ENCODE measurements at regions not wholly inside any gene's neighbourhood (a gene's known extent, or its start where the extent isn't known, plus 50 kb on each side); places are given as distances from the start of the nearest gene placed in this dataset.
"Not testable (repeated sequence)": the region's sequence is repeated elsewhere in the genome, so short reads cannot be mapped to it uniquely, and the experiment has no call there.

GRCh38 chr10:118422241-118422640 lies 80.1 kb upstream of the FAM204A start (continued):
- TF ChIP-seq ZNF219 (CRISPR knock-in tag; IDR thresholded peaks at IDR 0.05; ENCODE audit: borderline replicate concordance) (no peak), CREM (CRISPR knock-in tag; IDR thresholded peaks at IDR 0.05) (no peak), ZNF425 (CRISPR knock-in tag; conservative IDR thresholded peaks at IDR 0.05) (no peak)

GRCh38 chr10:118420049-118420448 lies 77.9 kb upstream of the FAM204A start:
- CTCF ChIA-PET; H3K4me1 Mint-ChIP-seq; ATAC-seq; H3K4me3 Mint-ChIP-seq; H3K27ac Mint-ChIP-seq; H3K36me3 Mint-ChIP-seq; H3K27me3 Mint-ChIP-seq (ENCODE audit: low read depth); H3K9me3 Mint-ChIP-seq; POLR2A ChIA-PET; DNase-seq (ENCODE audit: low spot score): not testable (repeated sequence)

- DNase-seq (ENCODE audit: low spot score) (no peak), ATAC-seq (no peak)
- no peaks in the 10 kb centered on the region for H3K36me3 Mint-ChIP-seq
- no peak for TF ChIP-seq ATF3 (CRISPR knock-in tag; conservative IDR thresholded peaks at IDR 0.05)
- TF ChIP-seq ZNF232 (CRISPR knock-in tag; IDR thresholded peaks at IDR 0.05), result no peak
- TF ChIP-seq PREB (CRISPR knock-in tag; IDR thresholded peaks at IDR 0.05; ENCODE audit: borderline replicate concordance), result no peak
- TF ChIP-seq AR (CRISPR knock-in tag; IDR thresholded peaks at IDR 0.05), result no peak
- no peak for TF ChIP-seq ZNF396 (CRISPR knock-in tag; IDR thresholded peaks at IDR 0.05; ENCODE audit: borderline replicate concordance)
- TF ChIP-seq ZNF121 (CRISPR knock-in tag; IDR thresholded peaks at IDR 0.05), result no peak
- TF ChIP-seq OVOL2 (CRISPR knock-in tag; IDR thresholded peaks at IDR 0.05; ENCODE audit: borderline replicate concordance), result no peak
- TF ChIP-seq ATF1 (CRISPR knock-in tag; IDR thresholded peaks at IDR 0.05), result no peak
- peaks cover 17% of the 10 kb centered on the region for H3K4me1 Mint-ChIP-seq
- ChIA-PET POLR2A (no interaction called here), CTCF (no interaction called here)
- no peak overlapping the region for H3K27ac Mint-ChIP-seq
- H3K9me3 Mint-ChIP-seq, result no peaks in the 10 kb centered on the region
- H3K4me3 Mint-ChIP-seq, result no peak overlapping the region
- peaks cover 3% of the 10 kb centered on the region; the same call in 1 of the 2 replicates for H3K27me3 Mint-ChIP-seq (ENCODE audit: low read depth)
These were observed 70.8 kb upstream of the FAM204A start for GRCh38 chr10:118412932-118413331.

GRCh38 chr10:118412132-118412760 lies 70.1 kb upstream of the FAM204A start:
- CTCF ChIA-PET, result no interaction called here
- H3K27ac Mint-ChIP-seq, result no peak overlapping the region
- POLR2A ChIA-PET, result no interaction called here
- H3K9me3 Mint-ChIP-seq, result no peaks in the 10 kb centered on the region
- DNase-seq (ENCODE audit: low spot score) (no peak), ATAC-seq (no peak)
- TF ChIP-seq FOXP4 (CRISPR knock-in tag; IDR thresholded peaks at IDR 0.05), result no peak
- TF ChIP-seq MYBL2 (CRISPR knock-in tag; IDR thresholded peaks at IDR 0.05), result no peak
- peaks cover 3% of the 10 kb centered on the region; the same call in 1 of the 2 replicates for H3K27me3 Mint-ChIP-seq (ENCODE audit: low read depth)
- peaks cover 24% of the 10 kb centered on the region for H3K4me1 Mint-ChIP-seq
- no peak overlapping the region for H3K4me3 Mint-ChIP-seq
- H3K36me3 Mint-ChIP-seq, result no peaks in the 10 kb centered on the region
